Stomach (tissue), 4 donors: ENCODE measurements at regions not wholly inside any gene's neighbourhood (a gene's known extent, or its start where the extent isn't known, plus 50 kb on each side); places are given as distances from the start of the nearest gene placed in this dataset.

ENCODE experiments used
- POLR2AphosphoS5 ChIP-seq, 3 donors: sonication (generic); formaldehyde crosslinking; IDR thresholded peaks; one replicate each; pipeline ENCODE4 v1.6.1; 2016; ENCODE audit warnings: antibody characterized with exemption in 3 of 3
- TF ChIP-seq, protein P1 (sequence below), 7 experiments: fragments of 450-650 bp in 4 of 7; fragments of 200-600 bp in 3 of 7; sonication (generic) in 3 of 7; IDR thresholded peaks; one replicate each; pipeline ENCODE4 v1.5.1; 2016 to 2019; ENCODE audit warnings: antibody characterized with exemption in 7 of 7, control low read depth in 2 of 7, mild to moderate bottlenecking in 1 of 7

DNA sequence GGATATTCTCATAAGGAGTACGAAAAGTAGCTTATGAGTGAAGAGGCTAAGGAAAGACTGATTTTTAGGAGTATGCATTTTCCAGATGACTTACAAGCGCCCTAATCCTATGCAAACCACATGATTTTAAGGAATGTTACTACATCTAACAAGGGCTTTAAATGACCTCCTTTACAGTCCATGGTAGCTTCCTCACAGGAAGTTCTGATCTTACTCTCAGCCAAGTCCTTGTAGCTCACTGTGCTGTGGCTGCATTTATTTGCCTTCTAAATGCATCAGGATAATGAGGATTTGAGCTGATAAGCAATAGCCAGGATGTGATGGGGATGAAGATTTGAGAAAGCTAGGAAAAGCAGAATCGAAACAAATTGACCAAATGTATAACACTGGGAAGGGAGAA is 896.0 kb downstream of the MCTP2 start:
- TF ChIP-seq, protein P1, sequence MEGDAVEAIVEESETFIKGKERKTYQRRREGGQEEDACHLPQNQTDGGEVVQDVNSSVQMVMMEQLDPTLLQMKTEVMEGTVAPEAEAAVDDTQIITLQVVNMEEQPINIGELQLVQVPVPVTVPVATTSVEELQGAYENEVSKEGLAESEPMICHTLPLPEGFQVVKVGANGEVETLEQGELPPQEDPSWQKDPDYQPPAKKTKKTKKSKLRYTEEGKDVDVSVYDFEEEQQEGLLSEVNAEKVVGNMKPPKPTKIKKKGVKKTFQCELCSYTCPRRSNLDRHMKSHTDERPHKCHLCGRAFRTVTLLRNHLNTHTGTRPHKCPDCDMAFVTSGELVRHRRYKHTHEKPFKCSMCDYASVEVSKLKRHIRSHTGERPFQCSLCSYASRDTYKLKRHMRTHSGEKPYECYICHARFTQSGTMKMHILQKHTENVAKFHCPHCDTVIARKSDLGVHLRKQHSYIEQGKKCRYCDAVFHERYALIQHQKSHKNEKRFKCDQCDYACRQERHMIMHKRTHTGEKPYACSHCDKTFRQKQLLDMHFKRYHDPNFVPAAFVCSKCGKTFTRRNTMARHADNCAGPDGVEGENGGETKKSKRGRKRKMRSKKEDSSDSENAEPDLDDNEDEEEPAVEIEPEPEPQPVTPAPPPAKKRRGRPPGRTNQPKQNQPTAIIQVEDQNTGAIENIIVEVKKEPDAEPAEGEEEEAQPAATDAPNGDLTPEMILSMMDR (IDR thresholded peaks at IDR 0.05) = no peak
- no peak for TF ChIP-seq POLR2AphosphoS5 (IDR thresholded peaks at IDR 0.05)
